HEK293T (cell line): ENCODE measurements at regions not wholly inside any gene's neighbourhood (a gene's known extent, or its start where the extent isn't known, plus 50 kb on each side); places are given as distances from the start of the nearest gene placed in this dataset.
"Not testable (repeated sequence)": the region's sequence is repeated elsewhere in the genome, so short reads cannot be mapped to it uniquely, and the experiment has no call there.

ENCODE experiments used
- CTCF ChIA-PET: fragments of 350-600 bp; formaldehyde crosslinking; extraction: SDS; loops from one replicate; lab custom pipeline; 2021; ENCODE audit warnings: antibody characterized with exemption, inconsistent platforms; lab: Yijun Ruan, JAX
- POLR2A ChIA-PET: fragments of 350-600 bp; formaldehyde crosslinking; extraction: SDS; loops from one replicate; lab custom pipeline; 2020; ENCODE audit warnings: antibody characterized with exemption, inconsistent platforms; lab: Yijun Ruan, JAX
- DNase-seq: peaks from one replicate; pipeline ENCODE4 v3.0.0; 2012; ENCODE audit warnings: mixed read lengths; ENCODE audit errors: extremely low spot score
- ARNT ChIP-seq: fragments of 450-650 bp; IDR thresholded peaks from 2 replicates; pipeline ENCODE4 v1.6.1; 2017; ENCODE audit warnings: mild to moderate bottlenecking
- BHLHE40 ChIP-seq: fragments of 450-650 bp; IDR thresholded peaks from 2 replicates; pipeline ENCODE4 v1.6.1; 2016; ENCODE audit warnings: mild to moderate bottlenecking, moderate library complexity, borderline replicate concordance
- CTBP1 ChIP-seq: fragments of 450-650 bp; IDR thresholded peaks from 2 replicates; pipeline ENCODE4 v1.6.1; 2016; ENCODE audit warnings: borderline replicate concordance
- ELF4 ChIP-seq: fragments of 450-650 bp; IDR thresholded peaks from 2 replicates; pipeline ENCODE4 v1.6.1; 2017; ENCODE audit warnings: antibody characterized with exemption
- FOXA1 ChIP-seq: fragments of 450-650 bp; IDR thresholded peaks from 2 replicates; pipeline ENCODE4 v1.6.1; 2016; ENCODE audit warnings: mild to moderate bottlenecking
- FOXK2 ChIP-seq: fragments of 450-650 bp; IDR thresholded peaks from 2 replicates; pipeline ENCODE4 v1.6.1; 2016; ENCODE audit warnings: mild to moderate bottlenecking
- FOXM1 ChIP-seq: fragments of 450-650 bp; IDR thresholded peaks from 2 replicates; pipeline ENCODE4 v1.6.1; 2017; ENCODE audit warnings: mild to moderate bottlenecking, borderline replicate concordance
- HDGF ChIP-seq: fragments of 450-650 bp; IDR thresholded peaks from 2 replicates; pipeline ENCODE4 v1.6.1; 2017; ENCODE audit warnings: antibody characterized with exemption, borderline replicate concordance
- L3MBTL2 ChIP-seq: fragments of 450-650 bp; conservative IDR thresholded peaks from 2 replicates; pipeline ENCODE4 v1.6.1; 2016; ENCODE audit warnings: mild to moderate bottlenecking
- LEF1 ChIP-seq: fragments of 450-650 bp; IDR thresholded peaks from 2 replicates; pipeline ENCODE4 v1.6.1; 2017; ENCODE audit warnings: mild to moderate bottlenecking, borderline replicate concordance
- NFRKB ChIP-seq: fragments of 450-650 bp; IDR thresholded peaks from 2 replicates; pipeline ENCODE4 v1.6.1; 2016; ENCODE audit warnings: mild to moderate bottlenecking, moderate library complexity
- SP1 ChIP-seq: fragments of 450-650 bp; IDR thresholded peaks from 2 replicates; pipeline ENCODE4 v1.6.1; 2017
- SUZ12 ChIP-seq: fragments of 450-650 bp; IDR thresholded peaks from 2 replicates; pipeline ENCODE4 v1.6.1; 2016; ENCODE audit warnings: mild to moderate bottlenecking
- TARDBP ChIP-seq: fragments of 450-650 bp; IDR thresholded peaks from 2 replicates; pipeline ENCODE4 v1.6.1; 2016
- ZNF384 ChIP-seq: fragments of 450-650 bp; IDR thresholded peaks from 2 replicates; pipeline ENCODE4 v1.6.1; 2016
- TF ChIP-seq, protein P1 (sequence below): fragments of 450-650 bp; IDR thresholded peaks from 2 replicates; pipeline ENCODE4 v1.6.1; 2016

DNA sequence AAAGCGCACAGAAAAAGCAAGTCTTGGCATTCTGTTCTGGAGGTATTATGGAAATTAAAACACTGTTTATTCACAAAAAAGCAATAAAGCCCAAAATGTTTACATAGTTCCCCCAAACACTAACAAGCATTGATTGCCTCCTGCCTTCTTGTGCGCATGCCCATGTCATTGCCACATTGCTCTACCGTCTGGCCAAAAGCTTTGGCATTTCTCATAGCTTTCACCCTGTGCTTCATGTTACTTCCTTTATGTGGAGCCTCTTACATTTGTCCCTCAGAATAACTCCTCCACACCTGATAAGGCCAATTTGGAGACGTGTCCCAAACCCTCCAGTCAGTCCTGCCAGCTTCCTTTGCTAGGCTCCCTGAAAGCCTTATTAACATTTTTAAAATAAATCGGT, 680.8 kb downstream of the GBE1 start:
- ChIA-PET POLR2A (no interaction called here), CTCF (no interaction called here)
- no peak for DNase-seq
- TF ChIP-seq ARNT: no peak
- TF ChIP-seq ZNF384: no peak
- TF ChIP-seq NFRKB: no peak
- no peak for TF ChIP-seq L3MBTL2
- no peak for TF ChIP-seq FOXM1
- no peak for TF ChIP-seq SP1
- no peak for TF ChIP-seq HDGF

DNA sequence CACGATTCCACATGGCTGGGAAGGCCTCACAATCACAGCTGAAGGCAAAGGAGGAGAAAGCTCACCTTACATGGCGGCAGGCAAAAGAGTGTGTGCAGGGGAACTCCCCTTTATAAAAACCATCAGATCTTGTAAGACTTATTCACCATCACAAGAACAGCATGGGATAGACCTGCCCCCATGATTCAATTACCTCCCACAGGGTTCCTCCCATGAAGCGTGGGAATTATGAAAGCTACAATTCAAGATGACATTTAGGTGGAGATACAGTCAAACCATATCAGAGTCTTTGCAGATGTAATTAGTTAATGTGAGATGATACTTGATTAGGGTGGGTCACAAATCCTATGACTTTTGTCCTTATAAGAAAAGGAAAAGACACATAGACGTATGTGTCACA, 688.9 kb downstream of the GBE1 start:
- TF ChIP-seq TARDBP (no peak), FOXA1 (no peak), SUZ12 (no peak), NFRKB (no peak), L3MBTL2 (no peak), SP1 (no peak), ARNT (no peak), BHLHE40 (no peak)
- TF ChIP-seq, protein P1, sequence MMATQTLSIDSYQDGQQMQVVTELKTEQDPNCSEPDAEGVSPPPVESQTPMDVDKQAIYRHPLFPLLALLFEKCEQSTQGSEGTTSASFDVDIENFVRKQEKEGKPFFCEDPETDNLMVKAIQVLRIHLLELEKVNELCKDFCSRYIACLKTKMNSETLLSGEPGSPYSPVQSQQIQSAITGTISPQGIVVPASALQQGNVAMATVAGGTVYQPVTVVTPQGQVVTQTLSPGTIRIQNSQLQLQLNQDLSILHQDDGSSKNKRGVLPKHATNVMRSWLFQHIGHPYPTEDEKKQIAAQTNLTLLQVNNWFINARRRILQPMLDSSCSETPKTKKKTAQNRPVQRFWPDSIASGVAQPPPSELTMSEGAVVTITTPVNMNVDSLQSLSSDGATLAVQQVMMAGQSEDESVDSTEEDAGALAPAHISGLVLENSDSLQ: no peak
- CTCF ChIA-PET: no interaction called here
- DNase-seq: no peak
- POLR2A ChIA-PET: no interaction called here

DNA sequence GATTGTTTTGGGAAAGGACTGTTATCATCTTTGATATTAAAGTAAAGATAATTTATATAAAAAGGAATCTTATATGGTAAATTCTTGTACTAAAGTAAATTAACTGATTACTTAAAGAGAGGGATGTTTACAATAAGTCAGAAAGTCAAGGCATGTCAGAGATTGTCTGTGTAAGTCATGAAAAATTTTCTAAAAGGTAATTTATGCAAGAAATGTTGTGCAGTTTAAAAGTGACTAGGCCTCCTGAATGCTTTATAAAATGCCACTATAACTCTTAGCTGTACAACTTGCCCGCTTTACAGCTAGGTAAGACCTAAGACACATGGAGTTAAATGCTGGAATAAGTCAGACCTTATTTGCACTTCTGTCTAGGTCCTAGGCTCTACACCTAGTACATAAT, 692.9 kb downstream of the GBE1 start:
- DNase-seq: no peak
- POLR2A ChIA-PET: no interaction called here
- TF ChIP-seq LEF1: no peak
- TF ChIP-seq ELF4: no peak
- TF ChIP-seq FOXM1: no peak
- TF ChIP-seq CTBP1: no peak
- TF ChIP-seq NFRKB: no peak
- no peak for TF ChIP-seq SUZ12
- TF ChIP-seq, protein P1: no peak
- TF ChIP-seq BHLHE40: no peak
- TF ChIP-seq SP1: no peak
- TF ChIP-seq TARDBP: no peak
- no peak for TF ChIP-seq FOXA1
- no peak for TF ChIP-seq L3MBTL2
- no peak for TF ChIP-seq ARNT
- TF ChIP-seq ZNF384: no peak
- TF ChIP-seq HDGF: no peak
- no peak for TF ChIP-seq FOXK2
- CTCF ChIA-PET: no interaction called here

DNA sequence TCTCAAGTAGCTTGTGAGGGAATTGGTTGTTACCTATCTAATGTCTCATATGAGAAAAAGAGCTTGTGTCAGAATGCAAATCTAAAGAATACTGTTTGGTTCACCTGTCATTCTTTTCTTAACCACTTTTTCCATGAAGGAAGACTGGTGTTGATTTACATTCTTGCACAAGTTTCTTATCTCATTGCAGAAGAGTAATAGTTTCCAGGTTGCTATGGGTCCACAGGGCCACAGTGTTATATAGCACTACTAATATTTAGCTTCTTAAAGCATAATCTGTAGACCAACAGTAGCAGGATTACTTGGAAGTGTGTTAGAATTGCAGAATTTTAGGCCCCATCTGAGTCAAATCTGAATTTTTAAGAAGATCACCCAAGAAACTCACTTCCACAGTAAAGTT, 697.5 kb downstream of the GBE1 start:
- POLR2A ChIA-PET: no interaction called here

DNA sequence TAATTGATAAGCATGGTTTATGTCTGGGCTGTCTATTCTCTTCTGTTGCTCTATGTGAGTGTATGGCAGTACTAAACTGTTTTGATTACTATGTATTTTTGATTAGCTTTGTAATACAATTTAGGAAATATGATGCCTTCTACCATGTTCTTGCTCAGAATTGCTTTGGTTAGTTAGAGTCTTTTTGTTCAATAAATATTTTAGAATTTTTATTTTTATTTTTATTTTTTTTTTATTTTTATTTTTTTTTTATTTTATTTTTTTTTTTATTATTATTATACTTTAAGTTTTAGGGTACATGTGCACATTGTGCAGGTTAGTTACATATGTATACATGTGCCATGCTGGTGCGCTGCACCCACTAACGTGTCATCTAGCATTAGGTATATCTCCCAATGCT, 710.3 kb downstream of the GBE1 start:
- CTCF ChIA-PET, DNase-seq, POLR2A ChIA-PET: not testable (repeated sequence)

More for the DNA sequence above, 697.5 kb downstream of the GBE1 start:
- CTCF ChIA-PET: no interaction called here
- no peak for DNase-seq
- TF ChIP-seq NFRKB: no peak
- no peak for TF ChIP-seq ARNT
- no peak for TF ChIP-seq SP1
- TF ChIP-seq SUZ12: no peak
- TF ChIP-seq CTBP1: no peak
- no peak for TF ChIP-seq L3MBTL2
- TF ChIP-seq FOXA1: no peak
- TF ChIP-seq ZNF384: no peak
- TF ChIP-seq ELF4: no peak
- TF ChIP-seq FOXM1: no peak
- no peak for TF ChIP-seq FOXK2
- TF ChIP-seq HDGF: no peak
- TF ChIP-seq, protein P1: no peak
- no peak for TF ChIP-seq LEF1

DNA sequence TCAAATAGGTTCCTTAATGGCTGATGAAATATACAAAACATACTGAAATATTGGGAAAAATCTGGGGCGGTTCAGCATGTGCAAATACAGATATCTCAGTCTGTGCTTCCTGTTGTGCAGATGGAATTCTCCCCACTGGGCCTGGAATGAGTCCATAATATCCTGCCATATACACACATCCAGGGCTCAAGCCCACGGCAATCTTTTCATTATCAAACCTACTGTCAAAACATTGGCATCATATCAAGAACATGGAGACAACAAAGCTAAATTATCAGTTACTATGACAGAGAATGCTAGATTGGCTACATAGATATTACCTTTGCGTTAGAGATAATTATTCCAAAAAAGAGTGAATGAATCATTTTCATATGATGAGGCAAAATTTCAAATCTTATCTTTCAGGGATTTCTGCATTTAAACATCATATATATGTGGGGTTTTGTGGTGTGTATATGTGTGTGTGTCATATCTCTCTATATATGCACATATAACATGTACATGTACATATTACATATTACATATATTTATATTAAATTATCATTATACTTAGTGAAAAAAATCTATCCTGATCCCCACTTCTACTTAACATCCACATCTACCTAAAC, 713.3 kb downstream of the GBE1 start:
- TF ChIP-seq LEF1: no peak
- no peak for TF ChIP-seq FOXM1
- TF ChIP-seq FOXK2: no peak
- TF ChIP-seq NFRKB: no peak
- no peak for TF ChIP-seq ZNF384
- TF ChIP-seq, protein P1: no peak
- no peak for TF ChIP-seq TARDBP
- TF ChIP-seq FOXA1: no peak
- no peak for TF ChIP-seq HDGF
- no peak for TF ChIP-seq CTBP1
- TF ChIP-seq BHLHE40: no peak
- no peak for TF ChIP-seq SUZ12
- no peak for TF ChIP-seq L3MBTL2
- CTCF ChIA-PET: no interaction called here
- POLR2A ChIA-PET: no interaction called here
- DNase-seq: no peak
